HG02763 (cell line): ENCODE measurements at regions not wholly inside any gene's neighbourhood (a gene's known extent, or its start where the extent isn't known, plus 50 kb on each side); places are given as distances from the start of the nearest gene placed in this dataset.

Source experiments
- ATAC-seq: cut with Tn5 transposase; IDR thresholded peaks from one replicate; pipeline ENCODE4 v1.9.1; 2021; ENCODE audit warnings: mild to moderate bottlenecking, moderate library complexity; ENCODE audit not compliant: unreplicated experiment

DNA sequence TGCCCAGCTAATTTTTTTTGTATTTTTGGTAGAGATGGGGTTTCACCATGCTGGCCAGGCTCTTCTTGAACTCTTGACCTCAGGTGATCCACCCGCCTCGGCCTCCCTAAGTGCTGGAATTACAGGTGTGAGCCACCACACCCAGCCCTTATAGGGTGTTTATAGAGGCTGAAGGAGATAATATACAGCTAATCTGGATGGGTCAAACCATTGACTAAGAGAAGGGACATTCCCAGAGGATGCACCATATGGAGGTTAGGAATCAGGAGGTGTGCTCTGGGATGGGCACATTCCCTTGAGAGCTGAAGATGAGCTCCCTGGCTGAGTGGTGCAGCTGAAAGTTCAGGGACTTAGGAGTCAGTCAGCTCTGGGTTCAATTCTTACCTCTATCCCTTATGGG, 68.3 kb upstream of the SHISA3 start:
- ATAC-seq: no peak

DNA sequence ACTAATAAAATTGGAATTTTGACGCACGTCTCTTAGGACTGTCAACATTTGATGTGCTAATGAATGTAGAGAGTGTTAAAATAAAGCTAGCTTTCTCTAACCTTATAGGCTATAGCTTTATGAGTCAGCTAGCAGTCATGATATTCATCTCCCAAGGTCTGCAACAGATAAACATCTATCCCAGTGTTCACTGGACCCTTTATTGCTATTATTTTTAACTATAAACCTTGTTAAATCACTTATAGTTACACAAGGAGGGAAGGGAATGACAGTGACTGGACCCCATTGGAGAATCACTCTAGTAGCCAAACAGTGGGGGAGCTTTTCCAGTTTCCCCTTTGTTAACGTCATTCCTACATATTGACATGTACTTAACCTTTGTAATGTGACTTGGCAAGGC, 67.9 kb upstream of the SHISA3 start:
- no peak for ATAC-seq

DNA sequence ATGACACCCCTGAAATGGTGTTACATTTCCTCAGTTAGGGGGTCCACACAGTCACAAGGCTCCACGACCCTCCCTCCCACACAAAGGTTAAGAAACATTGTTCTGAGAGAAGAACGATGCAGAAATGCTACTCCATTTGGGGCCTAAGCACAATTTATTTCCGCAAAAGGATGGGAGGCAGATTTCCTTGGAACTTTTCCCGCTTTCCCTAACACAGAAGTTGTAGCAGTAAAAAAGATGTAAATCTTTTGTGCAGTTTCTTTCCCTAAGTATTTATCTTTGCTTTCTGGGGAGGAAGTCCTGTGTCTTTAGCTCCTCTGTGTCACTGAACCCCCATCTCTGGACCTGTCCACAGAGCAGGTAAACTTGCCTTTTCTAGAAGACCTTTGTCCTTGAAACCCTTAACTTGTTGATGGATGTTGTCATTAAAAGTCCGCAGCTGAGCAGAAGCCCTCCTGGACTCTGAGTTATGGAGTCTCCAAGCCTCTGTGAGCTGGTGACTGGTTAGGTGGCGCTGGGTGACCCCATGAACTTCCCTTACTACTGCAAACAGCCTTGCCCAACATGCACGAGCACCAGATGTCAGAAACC, 67.2 kb upstream of the SHISA3 start:
- no peak for ATAC-seq

DNA sequence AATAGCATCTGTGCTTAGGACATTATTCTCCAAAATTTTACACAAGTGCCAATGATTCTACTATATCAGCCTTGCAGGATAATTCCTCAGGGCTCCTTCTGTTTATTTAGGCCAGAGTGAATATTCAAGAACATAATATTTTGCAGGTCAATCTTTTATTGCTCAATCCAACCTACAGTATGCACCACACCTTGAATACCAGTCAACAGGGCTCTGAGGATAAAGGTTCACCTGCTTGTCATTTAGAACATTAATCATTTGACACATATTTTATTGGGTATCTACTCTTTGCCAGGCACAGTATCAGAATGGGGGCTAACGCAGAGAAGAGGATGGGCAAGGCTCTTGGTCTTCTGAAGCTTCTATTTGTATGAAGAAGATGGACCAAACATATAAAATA, 66.2 kb upstream of the SHISA3 start:
- ATAC-seq: no peak

DNA sequence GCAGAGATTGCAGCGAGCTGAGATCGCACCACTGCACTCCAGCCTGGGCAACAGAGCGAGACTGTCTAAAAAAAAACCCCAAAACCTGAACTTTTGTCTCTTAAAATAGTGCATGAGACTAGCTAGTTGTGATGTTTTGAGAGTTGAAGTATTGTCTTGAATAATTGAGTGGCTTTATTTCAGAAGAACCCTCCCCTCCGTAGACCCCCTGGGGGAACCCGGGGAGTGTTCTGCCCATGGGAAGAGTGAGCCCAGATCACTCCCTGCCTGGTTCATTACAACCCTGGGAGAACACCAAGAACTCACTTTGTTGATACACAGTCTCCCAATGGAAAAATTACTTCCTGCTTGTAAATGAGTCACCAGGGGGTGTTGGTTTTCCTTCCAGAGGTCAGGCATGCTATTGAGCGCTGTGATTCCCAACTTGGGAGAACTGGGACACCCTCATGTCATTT, 65.3 kb upstream of the SHISA3 start:
- no peak for ATAC-seq

DNA sequence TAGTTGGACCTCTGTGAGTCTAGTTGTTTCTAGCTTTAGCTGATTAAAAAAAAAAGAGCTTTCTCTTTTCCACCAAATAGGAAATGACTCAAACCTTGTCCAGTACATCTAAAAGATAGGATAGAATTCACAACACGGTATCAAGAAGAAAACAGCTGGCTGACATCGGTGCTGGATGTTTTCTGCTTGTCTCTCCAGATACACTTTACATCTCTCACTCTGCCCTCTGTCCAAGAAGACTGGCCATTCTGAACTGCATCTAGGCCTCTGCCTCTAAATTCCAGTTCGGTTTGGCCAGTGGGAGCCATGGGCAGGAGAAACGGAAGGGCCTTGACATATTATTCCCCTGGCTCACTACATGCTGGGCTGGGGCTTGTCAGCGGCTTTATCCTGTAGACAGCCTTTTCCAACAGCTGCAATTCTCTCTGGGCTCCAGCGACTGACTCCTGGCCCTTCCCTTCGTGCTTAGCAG, 57.3 kb upstream of the SHISA3 start:
- no peak for ATAC-seq

DNA sequence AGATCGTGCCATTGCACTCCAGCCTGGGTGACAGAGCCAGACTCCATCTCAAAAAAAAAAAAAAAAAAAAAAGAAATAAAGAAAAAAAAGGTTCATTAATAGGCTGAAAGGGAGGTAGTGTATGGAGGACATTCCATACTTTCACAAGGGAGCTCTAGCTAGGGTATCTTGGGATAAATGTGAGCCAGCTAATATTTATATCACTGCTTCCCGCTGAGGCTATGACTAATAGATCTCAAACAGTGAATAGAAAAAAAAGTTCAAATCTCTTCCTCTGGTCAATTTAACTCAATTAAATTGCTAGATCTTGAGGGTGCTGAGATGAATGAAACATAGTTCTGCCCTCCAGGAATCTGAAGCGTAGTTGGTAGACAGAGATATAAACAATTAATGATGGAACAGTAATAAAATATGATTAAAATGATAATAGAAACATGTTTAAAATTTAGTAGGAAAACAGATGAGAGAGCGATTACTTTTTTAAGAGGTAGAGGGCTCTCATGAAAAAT, 55.7 kb upstream of the SHISA3 start:
- ATAC-seq: no peak

DNA sequence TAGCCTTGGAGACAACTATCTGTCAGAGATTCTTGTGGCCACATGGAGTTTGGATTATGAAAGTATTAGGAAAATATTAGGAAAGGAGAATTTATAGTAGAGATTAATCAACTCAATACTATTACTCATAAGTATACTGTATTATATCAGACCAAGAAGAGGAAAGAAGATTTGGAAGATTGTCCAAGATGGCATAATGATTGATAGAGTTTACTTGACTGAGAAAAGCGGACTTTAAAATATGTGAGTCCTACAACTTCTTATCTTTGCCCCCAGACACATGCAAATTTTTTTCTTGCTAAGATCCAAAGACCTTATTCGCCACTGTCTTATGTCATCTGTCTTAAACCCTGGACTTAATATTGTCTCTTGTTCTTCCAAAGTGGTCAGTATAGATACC, 54.8 kb upstream of the SHISA3 start:
- no peak for ATAC-seq

DNA sequence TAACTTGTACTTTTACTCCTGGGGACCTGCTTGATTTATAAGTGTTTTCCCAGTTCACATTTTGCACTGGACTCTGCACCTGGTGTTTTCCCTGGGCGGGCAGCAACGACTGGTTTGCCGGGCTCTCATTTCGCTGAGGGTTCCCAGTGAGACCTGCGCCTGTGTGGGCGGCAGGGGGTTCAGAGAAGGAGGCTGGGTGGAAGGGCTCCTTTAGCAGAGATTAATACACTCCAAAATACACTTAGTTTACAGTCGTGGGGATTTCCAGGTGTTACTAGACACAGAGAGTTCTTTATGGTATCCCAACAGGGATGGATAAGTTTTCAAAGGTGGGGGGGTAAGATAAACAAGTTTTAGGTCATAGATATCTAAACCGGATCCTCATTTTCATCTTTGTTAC, 53.0 kb upstream of the SHISA3 start:
- peak; percentile 65 for ATAC-seq

DNA sequence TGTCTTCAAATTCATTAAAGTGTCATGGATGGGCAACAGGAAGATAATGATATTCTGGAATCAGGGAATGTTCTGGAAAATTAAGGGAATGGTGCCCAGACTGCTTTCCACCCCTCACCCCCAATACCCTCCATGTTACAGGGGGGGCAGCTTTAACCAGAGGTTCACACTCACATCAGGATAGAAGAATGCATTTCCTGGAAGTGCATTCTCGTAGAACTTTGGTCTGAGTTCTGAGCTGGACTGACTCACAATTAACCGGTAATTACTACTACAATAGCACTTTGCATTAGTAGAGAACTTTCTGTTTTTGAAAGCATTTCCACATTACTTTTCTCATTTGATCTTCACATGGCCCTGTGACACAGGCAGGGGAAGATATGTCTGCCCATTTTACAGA, 52.5 kb upstream of the SHISA3 start:
- no peak for ATAC-seq

DNA sequence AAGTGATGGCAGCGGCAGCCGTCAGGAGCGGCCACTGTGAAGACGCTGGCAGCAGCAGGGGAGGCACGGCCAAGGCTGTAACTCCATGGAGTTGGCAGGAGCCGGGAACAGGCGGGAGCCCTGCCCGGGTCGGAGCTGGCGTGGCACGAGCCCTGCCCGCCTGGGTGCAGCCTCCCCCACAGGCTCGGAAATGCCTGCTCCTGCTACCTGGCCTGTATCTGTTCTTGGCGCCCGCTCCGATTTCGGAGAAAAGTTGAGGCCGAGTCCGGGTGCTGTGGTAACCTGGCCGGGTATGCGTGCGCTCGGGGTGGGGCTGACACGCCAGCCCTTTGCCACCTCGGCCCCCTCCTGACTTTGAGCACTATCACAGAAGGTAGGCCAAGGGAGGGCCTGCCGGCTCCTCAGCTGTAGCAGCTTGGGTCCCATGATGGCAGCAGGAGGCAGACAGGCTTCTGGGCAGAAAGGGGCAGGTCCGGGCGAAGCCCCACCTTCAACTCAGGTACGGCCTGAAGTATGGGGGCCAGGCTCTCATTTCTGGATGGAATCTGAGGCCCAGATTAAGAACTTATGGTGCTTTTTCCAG, 51.2 kb upstream of the SHISA3 start:
- no peak for ATAC-seq

DNA sequence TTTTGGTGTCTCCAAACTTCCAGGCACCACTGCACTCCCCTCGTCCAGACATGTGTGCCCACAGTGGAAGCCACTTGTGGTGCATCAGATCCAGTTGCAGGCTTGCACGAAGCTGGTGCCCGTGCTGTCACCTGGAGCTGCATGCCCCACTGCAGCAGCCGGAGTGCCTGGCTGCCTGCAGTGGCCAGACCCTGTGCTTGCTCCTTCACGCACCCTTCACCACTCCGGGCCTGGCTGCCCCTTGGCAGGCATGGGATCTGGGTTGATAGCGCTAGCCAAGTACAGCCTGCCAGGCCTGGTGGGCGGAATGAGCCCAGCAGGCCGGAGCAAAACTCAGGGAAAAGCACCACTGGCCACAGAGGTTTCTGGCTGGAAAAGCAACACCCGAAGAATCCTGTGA, 50.2 kb upstream of the SHISA3 start:
- no peak for ATAC-seq
